AG04449 (cell line): ENCODE measurements at regions not wholly inside any gene's neighbourhood (a gene's known extent, or its start where the extent isn't known, plus 50 kb on each side); places are given as distances from the start of the nearest gene placed in this dataset.

ENCODE experiments used
- CTCF ChIA-PET: fragments of 350-600 bp; formaldehyde crosslinking; extraction: SDS; loops from one replicate; lab custom pipeline; 2021; ENCODE audit warnings: antibody characterized with exemption; lab: Yijun Ruan, JAX
- POLR2A ChIA-PET: fragments of 400-600, 350-600 bp; formaldehyde crosslinking; extraction: SDS; loops from one replicate; lab custom pipeline; 2020; ENCODE audit warnings: antibody characterized with exemption, inconsistent platforms; lab: Yijun Ruan, JAX
- DNase-seq: peaks from one replicate; pipeline ENCODE4 v3.0.0-alpha.2; 2010; ENCODE audit warnings: low read depth, low spot score
- H3K4me3 ChIP-seq: 2 replicates; pipeline ENCODE4 v1.5.1; 2011; ENCODE audit warnings: low read depth, mild to moderate bottlenecking, control low read depth, low read length
- CTCF ChIP-seq: IDR thresholded peaks from one replicate; pipeline ENCODE4 v1.5.1; 2011; ENCODE audit warnings: mild to moderate bottlenecking, moderate library complexity, low read length, control low read depth, inconsistent platforms; ENCODE audit not compliant: insufficient read depth; ENCODE audit errors: missing control alignments

GRCh38 chr10:8214587-8214986 lies 160.1 kb downstream of the GATA3 start:
- ChIA-PET CTCF (no interaction called here), POLR2A (no interaction called here)
- TF ChIP-seq CTCF, result no peak
- no peak overlapping the region for H3K4me3 ChIP-seq
- DNase-seq, result no peak

GRCh38 chr10:8216893-8217292 lies 162.4 kb downstream of the GATA3 start:
- no peak for TF ChIP-seq CTCF
- CTCF ChIA-PET, result no interaction called here
- H3K4me3 ChIP-seq, result no peak overlapping the region
- DNase-seq, result no peak
- POLR2A ChIA-PET, result no interaction called here

- no peak for TF ChIP-seq CTCF
- no peak for DNase-seq
- CTCF ChIA-PET, result no interaction called here
- POLR2A ChIA-PET, result no interaction called here
- H3K4me3 ChIP-seq, result no peak overlapping the region
These were observed 167.0 kb downstream of the GATA3 start for GRCh38 chr10:8221451-8221850.

GRCh38 chr10:8224591-8224990 lies 170.1 kb downstream of the GATA3 start:
- no peak overlapping the region for H3K4me3 ChIP-seq
- no peak for TF ChIP-seq CTCF
- ChIA-PET CTCF (no interaction called here), POLR2A (no interaction called here)
- no peak for DNase-seq

GRCh38 chr10:8225187-8225586 lies 170.7 kb downstream of the GATA3 start:
- no peak for TF ChIP-seq CTCF
- no peak overlapping the region for H3K4me3 ChIP-seq
- POLR2A ChIA-PET, result no interaction called here
- CTCF ChIA-PET, result no interaction called here
- no peak for DNase-seq

- DNase-seq, result no peak
- POLR2A ChIA-PET, result no interaction called here
- no peak overlapping the region for H3K4me3 ChIP-seq
- CTCF ChIA-PET, result no interaction called here
- no peak for TF ChIP-seq CTCF
These were observed 172.8 kb downstream of the GATA3 start for GRCh38 chr10:8227246-8227645.
